WERI-Rb-1 (cell line): ENCODE measurements at regions not wholly inside any gene's neighbourhood (a gene's known extent, or its start where the extent isn't known, plus 50 kb on each side); places are given as distances from the start of the nearest gene placed in this dataset.

ENCODE experiments used
- DNase-seq: peaks from one replicate; pipeline ENCODE4 v3.0.0-alpha.2; 2020
- H3K27ac ChIP-seq: fragments of 250-450 bp; sonication (Bioruptor Pico); 2 replicates; pipeline ENCODE4 v1.5.1; 2020; ENCODE audit warnings: mild to moderate bottlenecking, moderate library complexity
- H3K27me3 ChIP-seq: fragments of 250-450 bp; sonication (Bioruptor Pico); 2 replicates; pipeline ENCODE4 v1.5.1; 2021; ENCODE audit warnings: mild to moderate bottlenecking, low read depth, moderate library complexity; ENCODE audit not compliant: insufficient read depth, severe bottlenecking
- H3K36me3 ChIP-seq: fragments of 250-450 bp; sonication (Bioruptor Pico); 2 replicates; pipeline ENCODE4 v1.5.1; 2020; ENCODE audit warnings: mild to moderate bottlenecking, moderate library complexity
- H3K4me3 ChIP-seq: 2 replicates; pipeline ENCODE4 v1.5.1; 2011; ENCODE audit warnings: low read depth, mild to moderate bottlenecking, control low read depth, low read length
- H3K9me3 ChIP-seq: fragments of 250-450 bp; sonication (Bioruptor Pico); 2 replicates; pipeline ENCODE4 v1.5.1; 2021; ENCODE audit warnings: mild to moderate bottlenecking, moderate library complexity; ENCODE audit not compliant: severe bottlenecking
- TF ChIP-seq, protein P1 (sequence below): IDR thresholded peaks from 2 replicates; pipeline ENCODE4 v1.5.1; 2011; ENCODE audit warnings: low read depth, mild to moderate bottlenecking, control low read depth, inconsistent platforms, low read length

DNA sequence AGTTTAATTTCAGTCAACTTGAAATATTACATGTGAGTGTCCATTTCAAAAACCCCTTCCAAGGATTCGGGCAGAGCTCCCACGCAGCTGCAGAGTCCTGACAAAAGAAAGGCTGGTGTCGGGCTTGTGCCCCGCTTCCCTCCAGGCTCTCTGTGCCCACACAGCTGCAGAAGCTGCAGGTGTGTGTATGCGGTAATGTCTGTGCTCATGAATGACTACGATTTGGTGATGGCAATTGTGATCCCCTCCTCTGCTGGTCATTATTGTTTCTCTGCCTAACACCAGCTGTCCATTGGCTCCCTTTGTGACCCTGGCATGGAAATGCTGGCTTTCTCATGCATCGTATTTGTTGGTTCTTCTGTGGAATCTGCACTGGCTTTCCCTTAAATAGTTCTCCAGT lies 224.8 kb downstream of the NUP35 start:
- Histone ChIP-seq H3K36me3 (no peaks in the 10 kb centered on the region), H3K4me3 (no peak overlapping the region), H3K9me3 (no peaks in the 10 kb centered on the region), H3K27me3 (no peaks in the 10 kb centered on the region), H3K27ac (no peak overlapping the region)
- TF ChIP-seq, protein P1, sequence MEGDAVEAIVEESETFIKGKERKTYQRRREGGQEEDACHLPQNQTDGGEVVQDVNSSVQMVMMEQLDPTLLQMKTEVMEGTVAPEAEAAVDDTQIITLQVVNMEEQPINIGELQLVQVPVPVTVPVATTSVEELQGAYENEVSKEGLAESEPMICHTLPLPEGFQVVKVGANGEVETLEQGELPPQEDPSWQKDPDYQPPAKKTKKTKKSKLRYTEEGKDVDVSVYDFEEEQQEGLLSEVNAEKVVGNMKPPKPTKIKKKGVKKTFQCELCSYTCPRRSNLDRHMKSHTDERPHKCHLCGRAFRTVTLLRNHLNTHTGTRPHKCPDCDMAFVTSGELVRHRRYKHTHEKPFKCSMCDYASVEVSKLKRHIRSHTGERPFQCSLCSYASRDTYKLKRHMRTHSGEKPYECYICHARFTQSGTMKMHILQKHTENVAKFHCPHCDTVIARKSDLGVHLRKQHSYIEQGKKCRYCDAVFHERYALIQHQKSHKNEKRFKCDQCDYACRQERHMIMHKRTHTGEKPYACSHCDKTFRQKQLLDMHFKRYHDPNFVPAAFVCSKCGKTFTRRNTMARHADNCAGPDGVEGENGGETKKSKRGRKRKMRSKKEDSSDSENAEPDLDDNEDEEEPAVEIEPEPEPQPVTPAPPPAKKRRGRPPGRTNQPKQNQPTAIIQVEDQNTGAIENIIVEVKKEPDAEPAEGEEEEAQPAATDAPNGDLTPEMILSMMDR, result no peak
- DNase-seq, result no peak

DNA sequence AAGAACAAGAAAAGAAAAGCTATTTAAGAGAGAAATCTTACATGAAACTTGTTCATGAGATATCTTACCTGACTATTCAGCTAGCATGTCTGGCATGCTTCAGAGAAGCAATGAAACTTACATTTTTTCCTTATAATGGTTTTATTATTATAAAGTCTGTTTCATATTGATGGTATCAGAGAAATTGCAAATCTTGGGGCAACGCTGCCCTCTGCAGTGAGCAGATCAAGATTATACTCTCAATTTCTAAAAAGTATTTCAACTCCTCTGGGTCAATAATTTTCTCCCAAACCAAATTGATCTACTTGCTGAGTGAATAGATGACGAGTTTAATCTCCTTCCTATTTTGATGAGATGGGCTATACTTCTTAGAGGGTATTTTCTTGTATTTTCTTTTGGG lies 235.6 kb downstream of the NUP35 start:
- H3K27me3 ChIP-seq, result no peaks in the 10 kb centered on the region
- no peak overlapping the region for H3K4me3 ChIP-seq
- TF ChIP-seq, protein P1, result no peak
- H3K9me3 ChIP-seq, result no peaks in the 10 kb centered on the region
- no peaks in the 10 kb centered on the region for H3K36me3 ChIP-seq
- no peak overlapping the region for H3K27ac ChIP-seq
- no peak for DNase-seq

DNA sequence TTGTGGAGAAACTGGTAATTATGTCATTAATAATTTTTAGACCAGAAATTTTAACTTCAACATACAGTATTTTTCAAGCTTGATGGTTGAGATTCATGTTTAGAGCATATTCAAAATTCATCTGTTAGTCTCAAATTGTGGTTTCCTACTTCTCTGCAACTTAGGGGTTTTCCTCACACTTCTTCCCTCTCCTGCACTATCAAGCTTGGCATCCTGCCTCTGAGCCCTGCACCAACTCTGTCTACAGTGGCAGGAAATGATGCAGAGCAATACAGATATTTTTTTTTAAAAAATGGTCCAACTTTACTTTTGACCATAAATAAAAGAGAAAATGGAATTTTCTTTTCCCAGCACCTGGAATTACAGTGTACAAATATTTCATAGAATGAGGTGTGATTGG lies 247.3 kb downstream of the NUP35 start:
- no peaks in the 10 kb centered on the region for H3K27me3 ChIP-seq
- TF ChIP-seq, protein P1, result no peak
- H3K27ac ChIP-seq, result no peak overlapping the region
- H3K9me3 ChIP-seq, result no peaks in the 10 kb centered on the region
- no peak for DNase-seq
- no peaks in the 10 kb centered on the region for H3K36me3 ChIP-seq
- no peak overlapping the region for H3K4me3 ChIP-seq

DNA sequence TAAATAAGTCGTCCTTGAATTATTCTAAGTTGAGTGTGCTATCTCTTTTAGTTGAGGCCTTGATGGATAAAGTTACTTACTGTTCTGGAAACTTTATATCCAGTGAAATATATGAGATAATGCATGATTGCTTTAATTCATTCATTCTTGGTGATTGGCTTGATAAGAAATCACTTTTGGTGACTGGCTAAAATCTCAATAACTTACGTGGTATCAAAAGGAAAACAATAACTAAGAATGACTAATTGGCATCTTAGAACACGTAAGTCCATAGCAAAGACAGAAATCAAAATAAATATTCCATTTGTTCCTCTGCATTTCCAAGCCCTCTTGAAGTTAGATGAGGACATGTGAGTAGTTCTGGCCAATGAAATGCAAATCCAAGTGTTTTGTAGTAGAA lies 251.6 kb downstream of the NUP35 start:
- no peak overlapping the region for H3K27ac ChIP-seq
- no peaks in the 10 kb centered on the region for H3K9me3 ChIP-seq
- TF ChIP-seq, protein P1, result no peak
- H3K36me3 ChIP-seq, result no peaks in the 10 kb centered on the region
- H3K27me3 ChIP-seq, result no peaks in the 10 kb centered on the region
- no peak overlapping the region for H3K4me3 ChIP-seq
- no peak for DNase-seq

DNA sequence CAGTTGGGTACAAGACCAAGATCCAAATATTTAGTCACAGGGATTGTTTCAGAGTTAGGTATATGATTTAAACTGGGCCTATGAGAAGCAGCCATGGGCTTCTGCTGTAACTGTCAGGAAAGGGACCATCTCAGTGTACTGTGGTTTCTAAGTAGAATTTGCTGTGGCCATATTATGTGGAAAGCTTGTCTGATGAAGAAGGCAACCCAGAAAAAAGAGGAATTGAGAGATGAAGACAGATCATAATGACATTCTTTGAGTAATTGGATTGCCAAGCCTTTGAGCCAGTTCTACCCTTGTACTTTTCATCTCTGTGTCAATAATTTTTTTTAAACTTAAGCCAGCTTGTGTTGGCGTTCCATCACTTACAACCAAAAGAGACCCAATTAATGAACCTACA lies 259.6 kb downstream of the NUP35 start:
- no peaks in the 10 kb centered on the region for H3K9me3 ChIP-seq
- H3K36me3 ChIP-seq, result no peaks in the 10 kb centered on the region
- TF ChIP-seq, protein P1, result no peak
- H3K27me3 ChIP-seq, result no peaks in the 10 kb centered on the region
- no peak overlapping the region for H3K27ac ChIP-seq
- no peak for DNase-seq
- no peak overlapping the region for H3K4me3 ChIP-seq

DNA sequence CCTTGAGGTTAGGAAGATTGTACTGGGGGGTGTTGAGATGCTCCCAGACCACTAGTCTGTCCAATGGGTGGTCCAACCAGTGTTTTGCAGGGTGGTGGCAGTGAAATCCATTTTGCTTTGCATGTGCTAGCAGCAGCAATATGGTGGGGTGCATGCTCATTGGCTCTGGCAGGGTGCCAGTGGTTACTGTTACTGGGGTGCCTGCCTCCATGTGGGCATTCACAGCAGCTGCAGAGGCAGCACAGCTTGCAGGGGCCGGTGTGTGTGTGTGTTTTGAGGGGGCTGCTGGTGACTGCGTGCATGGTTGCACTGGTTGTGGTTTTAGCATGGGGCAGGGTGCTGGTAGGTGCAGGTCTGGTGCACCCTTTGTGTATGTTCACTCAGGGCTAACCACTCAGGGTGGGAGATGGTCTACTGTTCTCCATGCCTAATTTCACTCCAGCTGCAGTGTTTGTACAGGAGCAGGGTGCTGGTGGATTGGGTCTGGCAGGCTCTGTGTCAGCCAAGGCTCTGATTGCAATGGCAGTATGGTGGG lies 265.4 kb downstream of the NUP35 start:
- no peak overlapping the region for H3K4me3 ChIP-seq
- no peak for DNase-seq

More for the DNA sequence above, 265.4 kb downstream of the NUP35 start:
- H3K9me3 ChIP-seq, result no peaks in the 10 kb centered on the region
- no peaks in the 10 kb centered on the region for H3K27me3 ChIP-seq
- no peak overlapping the region for H3K27ac ChIP-seq
- no peaks in the 10 kb centered on the region for H3K36me3 ChIP-seq
- TF ChIP-seq, protein P1, result no peak
